Fibroblast of pulmonary artery (primary cell): ENCODE measurements at regions not wholly inside any gene's neighbourhood (a gene's known extent, or its start where the extent isn't known, plus 50 kb on each side); places are given as distances from the start of the nearest gene placed in this dataset.

Experiments
- DNase-seq: peaks from one replicate; pipeline ENCODE4 v3.0.0-alpha.2; 2010; ENCODE audit warnings: low read depth
- H3K4me3 ChIP-seq: replicated peaks from 2 replicates; pipeline ENCODE4 v1.5.1; 2011; ENCODE audit warnings: low read depth, mild to moderate bottlenecking, control low read depth, low read length, moderate library complexity
- CTCF ChIP-seq: IDR thresholded peaks from 2 replicates; pipeline ENCODE4 v1.5.1; 2011; ENCODE audit warnings: mild to moderate bottlenecking, control low read depth, low read length, inconsistent platforms; ENCODE audit errors: missing control alignments

GRCh38 chr2:184523732-184524131, 74.6 kb upstream of the ZNF804A start:
- DNase-seq, result no peak
- H3K4me3 ChIP-seq, result no peak overlapping the region
- no peak for TF ChIP-seq CTCF

- H3K4me3 ChIP-seq, result no peak overlapping the region
- TF ChIP-seq CTCF, result no peak
- no peak for DNase-seq
Measured at GRCh38 chr2:184524551-184525382, 73.6 kb upstream of the ZNF804A start.

GRCh38 chr2:184527058-184527457, 71.3 kb upstream of the ZNF804A start:
- no peak overlapping the region for H3K4me3 ChIP-seq
- no peak for TF ChIP-seq CTCF
- no peak for DNase-seq

GRCh38 chr2:184528119-184528518, 70.2 kb upstream of the ZNF804A start:
- no peak for DNase-seq
- no peak overlapping the region for H3K4me3 ChIP-seq
- TF ChIP-seq CTCF, result no peak

- no peak overlapping the region for H3K4me3 ChIP-seq
- no peak for DNase-seq
- TF ChIP-seq CTCF, result no peak
Measured at GRCh38 chr2:184530239-184530638, 68.1 kb upstream of the ZNF804A start.

- H3K4me3 ChIP-seq, result no peak overlapping the region
- no peak for DNase-seq
- TF ChIP-seq CTCF, result no peak
Measured at GRCh38 chr2:184530959-184531358, 67.4 kb upstream of the ZNF804A start.

- no peak overlapping the region for H3K4me3 ChIP-seq
- TF ChIP-seq CTCF, result no peak
- DNase-seq, result no peak
Measured at GRCh38 chr2:184532551-184532950, 65.8 kb upstream of the ZNF804A start.
